ENCODE measurements at regions not wholly inside any gene's neighbourhood (a gene's known extent, or its start where the extent isn't known, plus 50 kb on each side); places are given as distances from the start of the nearest gene placed in this dataset.
"Not testable (repeated sequence)": the region's sequence is repeated elsewhere in the genome, so short reads cannot be mapped to it uniquely, and the experiment has no call there.

GRCh38 chr4:141538001-141538400 lies 98.4 kb upstream of the IL15 start:
- H3K4me3 ChIP-seq (ENCODE audit: insufficient read depth, low read depth, low read length, poor library complexity, severe bottlenecking), result no peak overlapping the region
- H3K4me1 ChIP-seq (ENCODE audit: control insufficient read depth, insufficient read depth, low read length, poor library complexity, severe bottlenecking), result no peaks in the 10 kb centered on the region
- H3K36me3 ChIP-seq (ENCODE audit: control insufficient read depth, insufficient read depth, low read length), result no peaks in the 10 kb centered on the region
- DNase-seq, result no peak
- no peaks in the 10 kb centered on the region for H3K9me3 ChIP-seq (ENCODE audit: control insufficient read depth, low read length)
- H3K27ac ChIP-seq (ENCODE audit: insufficient read depth, low read length, poor library complexity, severe bottlenecking), result no peak overlapping the region
- H3K27me3 ChIP-seq (replicated peaks; ENCODE audit: control insufficient read depth, insufficient read depth, low read length, poor library complexity, severe bottlenecking), result no peaks in the 10 kb centered on the region

- no peaks in the 10 kb centered on the region for H3K9me3 ChIP-seq (ENCODE audit: control insufficient read depth, low read length)
- DNase-seq, result no peak
- no peaks in the 10 kb centered on the region for H3K36me3 ChIP-seq (ENCODE audit: control insufficient read depth, insufficient read depth, low read length)
- H3K4me1 ChIP-seq (ENCODE audit: control insufficient read depth, insufficient read depth, low read length, poor library complexity, severe bottlenecking), result no peaks in the 10 kb centered on the region
- no peaks in the 10 kb centered on the region for H3K27me3 ChIP-seq (replicated peaks; ENCODE audit: control insufficient read depth, insufficient read depth, low read length, poor library complexity, severe bottlenecking)
- no peak overlapping the region for H3K4me3 ChIP-seq (ENCODE audit: insufficient read depth, low read depth, low read length, poor library complexity, severe bottlenecking)
- H3K27ac ChIP-seq (ENCODE audit: insufficient read depth, low read length, poor library complexity, severe bottlenecking), result no peak overlapping the region
These were observed 95.7 kb upstream of the IL15 start for GRCh38 chr4:141540643-141541042.

- no peak overlapping the region for H3K27ac ChIP-seq (ENCODE audit: insufficient read depth, low read length, poor library complexity, severe bottlenecking)
- H3K36me3 ChIP-seq (ENCODE audit: control insufficient read depth, insufficient read depth, low read length), result no peaks in the 10 kb centered on the region
- no peaks in the 10 kb centered on the region for H3K27me3 ChIP-seq (replicated peaks; ENCODE audit: control insufficient read depth, insufficient read depth, low read length, poor library complexity, severe bottlenecking)
- DNase-seq, result no peak
- no peak overlapping the region for H3K4me3 ChIP-seq (ENCODE audit: insufficient read depth, low read depth, low read length, poor library complexity, severe bottlenecking)
- H3K9me3 ChIP-seq (ENCODE audit: control insufficient read depth, low read length), result no peaks in the 10 kb centered on the region
- no peaks in the 10 kb centered on the region for H3K4me1 ChIP-seq (ENCODE audit: control insufficient read depth, insufficient read depth, low read length, poor library complexity, severe bottlenecking)
These were observed 94.5 kb upstream of the IL15 start for GRCh38 chr4:141541851-141542250.

GRCh38 chr4:141543176-141543575 lies 93.2 kb upstream of the IL15 start:
- no peaks in the 10 kb centered on the region for H3K36me3 ChIP-seq (ENCODE audit: control insufficient read depth, insufficient read depth, low read length)
- H3K27me3 ChIP-seq (replicated peaks; ENCODE audit: control insufficient read depth, insufficient read depth, low read length, poor library complexity, severe bottlenecking), result no peaks in the 10 kb centered on the region
- H3K9me3 ChIP-seq (ENCODE audit: control insufficient read depth, low read length), result no peaks in the 10 kb centered on the region
- H3K4me3 ChIP-seq (ENCODE audit: insufficient read depth, low read depth, low read length, poor library complexity, severe bottlenecking), result no peak overlapping the region
- no peak for DNase-seq
- H3K27ac ChIP-seq (ENCODE audit: insufficient read depth, low read length, poor library complexity, severe bottlenecking), result no peak overlapping the region
- no peaks in the 10 kb centered on the region for H3K4me1 ChIP-seq (ENCODE audit: control insufficient read depth, insufficient read depth, low read length, poor library complexity, severe bottlenecking)

GRCh38 chr4:141543706-141544105 lies 92.7 kb upstream of the IL15 start:
- no peak for DNase-seq
- no peak overlapping the region for H3K4me3 ChIP-seq (ENCODE audit: insufficient read depth, low read depth, low read length, poor library complexity, severe bottlenecking)
- no peaks in the 10 kb centered on the region for H3K9me3 ChIP-seq (ENCODE audit: control insufficient read depth, low read length)
- H3K36me3 ChIP-seq (ENCODE audit: control insufficient read depth, insufficient read depth, low read length), result no peaks in the 10 kb centered on the region
- H3K27me3 ChIP-seq (replicated peaks; ENCODE audit: control insufficient read depth, insufficient read depth, low read length, poor library complexity, severe bottlenecking), result no peaks in the 10 kb centered on the region
- no peaks in the 10 kb centered on the region for H3K4me1 ChIP-seq (ENCODE audit: control insufficient read depth, insufficient read depth, low read length, poor library complexity, severe bottlenecking)
- no peak overlapping the region for H3K27ac ChIP-seq (ENCODE audit: insufficient read depth, low read length, poor library complexity, severe bottlenecking)

- H3K4me1 ChIP-seq (ENCODE audit: control insufficient read depth, insufficient read depth, low read length, poor library complexity, severe bottlenecking), result no peaks in the 10 kb centered on the region
- DNase-seq, result no peak
- no peaks in the 10 kb centered on the region for H3K27me3 ChIP-seq (replicated peaks; ENCODE audit: control insufficient read depth, insufficient read depth, low read length, poor library complexity, severe bottlenecking)
- H3K9me3 ChIP-seq (ENCODE audit: control insufficient read depth, low read length), result no peaks in the 10 kb centered on the region
- H3K36me3 ChIP-seq (ENCODE audit: control insufficient read depth, insufficient read depth, low read length), result no peaks in the 10 kb centered on the region
- H3K27ac ChIP-seq (ENCODE audit: insufficient read depth, low read length, poor library complexity, severe bottlenecking), result no peak overlapping the region
- H3K4me3 ChIP-seq (ENCODE audit: insufficient read depth, low read depth, low read length, poor library complexity, severe bottlenecking), result no peak overlapping the region
These were observed 87.6 kb upstream of the IL15 start for GRCh38 chr4:141548791-141549190.

- Histone ChIP-seq H3K27me3 (replicated peaks; ENCODE audit: control insufficient read depth, insufficient read depth, low read length, poor library complexity, severe bottlenecking) (no peaks in the 10 kb centered on the region), H3K9me3 (ENCODE audit: control insufficient read depth, low read length) (no peaks in the 10 kb centered on the region), H3K27ac (ENCODE audit: insufficient read depth, low read length, poor library complexity, severe bottlenecking) (no peak overlapping the region), H3K4me1 (ENCODE audit: control insufficient read depth, insufficient read depth, low read length, poor library complexity, severe bottlenecking) (no peaks in the 10 kb centered on the region), H3K4me3 (ENCODE audit: insufficient read depth, low read depth, low read length, poor library complexity, severe bottlenecking) (no peak overlapping the region), H3K36me3 (ENCODE audit: control insufficient read depth, insufficient read depth, low read length) (no peaks in the 10 kb centered on the region)
- no peak for DNase-seq
These were observed 76.3 kb upstream of the IL15 start for GRCh38 chr4:141560056-141560455.

- DNase-seq, result no peak
These were observed 73.7 kb upstream of the IL15 start for GRCh38 chr4:141562649-141563048.

GRCh38 chr4:141563723-141564122 lies 72.7 kb upstream of the IL15 start:
- DNase-seq, result no peak
- Histone ChIP-seq H3K9me3 (ENCODE audit: control insufficient read depth, low read length) (no peaks in the 10 kb centered on the region), H3K36me3 (ENCODE audit: control insufficient read depth, insufficient read depth, low read length) (no peaks in the 10 kb centered on the region), H3K27ac (ENCODE audit: insufficient read depth, low read length, poor library complexity, severe bottlenecking) (no peak overlapping the region), H3K4me3 (ENCODE audit: insufficient read depth, low read depth, low read length, poor library complexity, severe bottlenecking) (no peak overlapping the region), H3K4me1 (ENCODE audit: control insufficient read depth, insufficient read depth, low read length, poor library complexity, severe bottlenecking) (no peaks in the 10 kb centered on the region), H3K27me3 (replicated peaks; ENCODE audit: control insufficient read depth, insufficient read depth, low read length, poor library complexity, severe bottlenecking) (no peaks in the 10 kb centered on the region)

More at GRCh38 chr4:141562649-141563048, 73.7 kb upstream of the IL15 start:
- no peaks in the 10 kb centered on the region for H3K4me1 ChIP-seq (ENCODE audit: control insufficient read depth, insufficient read depth, low read length, poor library complexity, severe bottlenecking)
- H3K9me3 ChIP-seq (ENCODE audit: control insufficient read depth, low read length), result no peaks in the 10 kb centered on the region
- no peak overlapping the region for H3K4me3 ChIP-seq (ENCODE audit: insufficient read depth, low read depth, low read length, poor library complexity, severe bottlenecking)
- no peaks in the 10 kb centered on the region for H3K27me3 ChIP-seq (replicated peaks; ENCODE audit: control insufficient read depth, insufficient read depth, low read length, poor library complexity, severe bottlenecking)
- no peak overlapping the region for H3K27ac ChIP-seq (ENCODE audit: insufficient read depth, low read length, poor library complexity, severe bottlenecking)
- H3K36me3 ChIP-seq (ENCODE audit: control insufficient read depth, insufficient read depth, low read length), result no peaks in the 10 kb centered on the region

- H3K4me1 ChIP-seq (ENCODE audit: control insufficient read depth, insufficient read depth, low read length, poor library complexity, severe bottlenecking); H3K4me3 ChIP-seq (ENCODE audit: insufficient read depth, low read depth, low read length, poor library complexity, severe bottlenecking); DNase-seq; H3K27me3 ChIP-seq (replicated peaks; ENCODE audit: control insufficient read depth, insufficient read depth, low read length, poor library complexity, severe bottlenecking); H3K9me3 ChIP-seq (ENCODE audit: control insufficient read depth, low read length); H3K36me3 ChIP-seq (ENCODE audit: control insufficient read depth, insufficient read depth, low read length); H3K27ac ChIP-seq (ENCODE audit: insufficient read depth, low read length, poor library complexity, severe bottlenecking): not testable (repeated sequence)
These were observed 71.4 kb upstream of the IL15 start for GRCh38 chr4:141564961-141565360.
